IPS-NIHi7 (cell line): ENCODE measurements at regions not wholly inside any gene's neighbourhood (a gene's known extent, or its start where the extent isn't known, plus 50 kb on each side); places are given as distances from the start of the nearest gene placed in this dataset.

Experiments
- DNase-seq: peaks from one replicate; pipeline ENCODE4 v3.0.0; 2012; ENCODE audit warnings: mixed read lengths; ENCODE audit errors: extremely low spot score

DNA sequence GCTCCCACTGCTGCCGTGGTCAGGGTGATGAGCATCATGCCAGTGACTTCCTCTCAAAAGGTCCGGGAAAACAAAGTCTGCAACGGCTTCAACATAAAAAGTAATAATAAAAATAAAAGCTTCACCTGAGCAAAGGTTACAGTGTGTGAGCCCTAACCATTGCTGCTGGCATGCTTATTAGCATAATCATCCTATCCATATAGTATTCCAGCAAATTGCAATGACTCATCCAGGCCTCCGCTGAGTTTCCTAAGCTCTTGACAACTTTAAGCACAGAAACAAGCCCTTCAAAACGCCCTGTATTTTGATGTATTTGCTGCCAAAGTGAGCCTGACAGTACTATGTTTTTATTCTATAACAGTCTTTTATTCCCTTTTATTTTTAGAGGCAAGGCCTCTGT lies 100.5 kb downstream of the AASDH start:
- DNase-seq: no peak

DNA sequence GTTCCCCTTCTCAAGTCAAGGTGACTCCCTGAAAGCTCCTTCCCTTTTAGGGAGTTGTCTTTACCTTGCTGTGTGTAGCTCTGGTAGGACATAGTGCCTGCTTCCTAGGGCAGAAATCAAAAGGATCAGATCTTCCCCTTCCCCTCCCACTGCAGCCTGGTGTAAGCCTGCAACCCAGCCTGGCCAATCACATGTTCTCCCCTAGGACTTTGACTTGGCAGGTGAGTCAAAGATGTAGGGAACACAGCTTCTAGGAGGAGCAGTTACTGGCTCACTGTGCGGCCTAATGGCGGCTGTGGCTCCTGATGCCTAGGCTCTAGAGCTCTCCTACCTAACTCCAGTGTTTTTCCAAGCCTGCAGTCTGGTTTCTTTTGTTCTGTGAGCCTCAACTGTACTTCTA lies 103.9 kb downstream of the AASDH start:
- DNase-seq: no peak

DNA sequence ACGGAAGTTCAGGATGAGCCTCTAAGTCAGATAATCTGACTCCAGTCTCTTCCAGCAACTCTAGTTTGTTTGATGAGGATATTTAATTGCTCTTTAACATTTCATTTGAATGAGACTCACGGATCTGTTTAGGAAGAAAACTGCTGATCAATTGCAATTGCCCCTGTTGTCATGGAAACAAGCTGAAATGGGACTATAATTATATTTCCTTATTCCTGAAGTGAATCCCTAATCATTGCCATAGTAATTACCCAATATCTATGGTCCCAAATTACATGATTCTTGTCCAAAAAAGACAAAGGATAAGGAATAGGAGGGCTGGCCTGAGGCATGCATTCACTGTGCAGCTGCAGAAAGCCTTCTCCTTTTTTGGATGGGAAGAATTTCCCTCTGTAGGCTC lies 105.3 kb downstream of the AASDH start:
- no peak for DNase-seq

- no peak for DNase-seq
Measured at GRCh38 chr4:56276547-56276946, 110.7 kb downstream of the AASDH start.

DNA sequence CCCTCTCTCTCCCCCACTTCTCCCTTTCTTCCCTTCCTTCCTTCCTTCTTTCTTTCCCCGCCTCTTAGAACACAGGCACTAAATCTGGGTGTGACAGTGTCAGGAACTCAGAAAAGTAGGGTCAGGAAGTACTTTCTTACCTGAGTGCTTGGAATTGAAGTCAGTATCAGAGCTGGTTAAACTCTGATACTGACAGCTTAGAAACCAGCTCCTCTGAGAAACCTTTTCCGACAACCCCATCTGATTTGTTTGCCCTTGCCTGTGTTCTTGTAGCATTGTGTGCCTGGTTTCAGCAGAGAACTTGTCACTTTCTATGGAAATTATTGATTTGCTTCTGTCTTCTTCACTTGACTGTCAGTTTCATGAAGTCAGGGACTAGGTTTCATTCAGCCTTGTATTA lies 113.9 kb downstream of the AASDH start:
- no peak for DNase-seq

- no peak for DNase-seq
Measured at GRCh38 chr4:56272927-56273326, 114.4 kb downstream of the AASDH start.

- DNase-seq: no peak
Measured at GRCh38 chr4:56272003-56272402, 115.3 kb downstream of the AASDH start.

DNA sequence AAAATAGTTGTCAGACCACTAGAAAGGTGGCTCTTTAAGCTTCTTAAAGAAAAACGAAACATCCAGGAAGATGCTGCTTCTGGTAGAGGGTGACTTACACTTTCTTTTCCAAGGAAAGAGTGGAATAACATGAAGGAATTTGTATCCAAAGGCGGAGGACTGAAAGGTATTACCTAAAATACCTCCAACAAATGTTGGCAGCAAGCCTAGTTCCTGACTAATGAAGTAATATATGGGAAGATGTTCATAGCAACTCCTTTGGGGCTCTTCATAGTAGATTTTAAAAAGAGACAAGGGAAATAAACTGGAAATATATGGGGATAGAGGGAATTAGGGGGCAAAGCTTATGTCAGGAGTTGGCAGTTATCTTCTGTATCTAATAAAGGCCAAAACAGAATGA lies 116.2 kb downstream of the AASDH start:
- no peak for DNase-seq

DNA sequence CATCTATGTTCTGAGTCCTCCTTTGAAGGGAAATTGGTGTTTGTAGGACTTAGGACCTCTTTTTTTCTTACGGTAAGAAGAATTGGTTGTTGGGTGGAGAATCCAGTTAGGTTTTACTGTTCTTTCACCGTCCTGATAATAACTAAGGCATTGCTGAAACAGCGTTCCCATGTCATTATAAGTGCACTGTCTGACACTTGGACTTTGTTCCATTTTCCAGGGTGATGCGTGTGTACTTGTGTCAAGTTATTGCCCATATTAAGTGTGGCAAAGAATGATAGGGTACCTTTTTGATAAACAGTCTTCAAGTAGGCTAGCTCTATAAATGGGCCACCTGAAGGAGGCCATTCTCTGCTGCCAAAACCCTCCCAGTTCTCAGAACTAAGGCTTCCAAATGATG lies 119.7 kb downstream of the AASDH start:
- no peak for DNase-seq

GRCh38 chr4:56264873-56265272 lies 122.4 kb downstream of the AASDH start:
- no peak for DNase-seq

- no peak for DNase-seq
Measured at GRCh38 chr4:56261027-56261426, 126.3 kb downstream of the AASDH start.

GRCh38 chr4:56260320-56260719 lies 127.0 kb downstream of the AASDH start:
- no peak for DNase-seq

DNA sequence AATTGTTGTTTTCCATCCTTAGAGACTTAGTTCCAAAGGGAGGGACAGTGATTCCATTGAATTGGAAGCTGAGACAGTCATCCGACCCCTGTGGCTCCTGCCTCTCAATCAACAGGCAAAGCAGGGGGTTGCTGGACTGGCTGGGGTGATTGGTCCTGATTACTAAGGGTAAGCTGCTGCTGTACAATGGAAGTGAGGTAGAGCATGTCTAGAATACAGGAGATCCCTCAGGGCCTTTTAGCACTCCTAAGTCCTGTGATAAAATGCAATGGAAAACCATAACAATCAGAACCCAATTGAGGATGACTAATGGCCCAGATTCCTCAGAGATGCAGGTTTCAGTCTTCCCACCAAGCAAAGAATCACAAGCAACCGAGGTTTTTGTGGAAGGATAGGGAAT lies 127.6 kb downstream of the AASDH start:
- DNase-seq: no peak

DNA sequence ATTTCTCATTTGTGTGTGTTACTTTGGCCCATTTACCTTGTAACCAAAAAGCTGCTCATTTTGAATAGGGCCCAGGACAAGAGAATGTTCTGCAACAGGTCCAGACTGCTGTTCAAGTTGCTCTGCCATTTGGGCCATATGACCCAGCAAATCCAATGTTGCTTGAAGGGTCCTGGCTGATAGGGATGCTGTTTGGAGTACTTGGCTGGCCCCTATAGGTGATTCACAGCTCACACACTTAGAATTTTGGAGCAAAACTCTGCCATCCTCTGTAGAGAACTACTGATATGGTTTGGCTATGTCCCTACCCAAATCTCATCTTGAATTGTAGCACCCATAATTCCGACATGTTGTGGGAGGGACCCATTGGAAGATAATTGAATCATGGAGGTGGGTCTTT lies 131.5 kb downstream of the AASDH start:
- no peak for DNase-seq

GRCh38 chr4:56253666-56254305 lies 133.5 kb downstream of the AASDH start:
- DNase-seq: no peak

GRCh38 chr4:56252561-56253152 lies 134.6 kb downstream of the AASDH start:
- no peak for DNase-seq

DNA sequence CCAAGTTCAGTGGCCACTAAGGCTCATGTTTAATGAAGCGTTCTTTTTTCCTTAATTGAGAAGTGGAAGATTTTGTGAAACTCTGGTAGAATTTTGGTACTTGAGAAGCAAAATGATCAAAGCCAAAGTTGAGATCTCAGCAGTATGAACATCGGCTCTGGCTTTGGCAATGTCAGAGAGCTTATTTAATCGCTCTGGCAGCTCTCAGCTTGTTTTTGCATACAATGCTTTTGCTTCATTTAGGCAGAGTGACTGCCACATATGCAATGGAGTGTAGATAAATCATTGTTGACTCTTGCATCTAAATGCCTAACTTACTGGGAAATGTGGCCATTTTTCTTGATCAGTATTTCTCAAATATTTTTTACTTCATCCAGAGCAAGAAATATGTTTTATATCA lies 135.7 kb downstream of the AASDH start:
- DNase-seq: no peak

DNA sequence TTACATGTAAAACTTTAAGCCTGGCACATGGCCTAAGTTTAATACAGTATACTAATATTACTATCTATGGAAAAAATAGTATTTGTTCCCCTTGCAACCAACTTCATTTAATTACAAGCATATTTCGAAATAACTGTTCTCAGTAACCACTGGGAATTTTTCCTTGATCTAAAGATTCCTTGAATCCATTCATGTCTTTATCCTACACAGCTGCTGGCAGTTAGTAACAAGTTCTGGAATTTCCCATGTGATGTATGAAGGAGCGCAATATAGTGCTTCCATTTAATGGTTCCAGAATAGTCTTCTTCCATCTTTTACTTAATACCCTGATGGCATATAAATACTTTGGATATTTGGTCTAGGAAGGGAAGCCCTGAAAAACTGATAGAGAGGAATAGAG lies 136.5 kb downstream of the AASDH start:
- DNase-seq: no peak

DNA sequence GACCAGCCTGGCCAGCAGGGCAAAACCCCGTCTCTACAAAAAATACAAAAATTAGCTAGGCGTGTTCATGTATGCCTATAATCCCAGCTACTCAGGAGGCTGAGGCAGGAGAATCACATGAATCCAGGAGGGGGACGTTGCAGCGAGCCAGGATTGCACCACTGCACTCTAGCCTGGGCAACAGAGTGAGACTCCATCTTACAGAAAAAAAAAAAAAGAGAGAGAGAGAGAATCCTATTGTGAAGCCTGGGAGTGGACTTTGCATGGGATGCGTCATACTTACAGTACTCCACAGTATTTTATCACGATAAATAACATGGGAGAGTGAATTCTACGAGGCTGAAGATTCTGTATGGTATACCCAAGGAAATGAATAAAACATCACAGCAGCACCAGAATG lies 139.6 kb downstream of the AASDH start:
- no peak for DNase-seq

- no peak for DNase-seq
Measured at GRCh38 chr4:56246233-56246610, 141.1 kb downstream of the AASDH start.

DNA sequence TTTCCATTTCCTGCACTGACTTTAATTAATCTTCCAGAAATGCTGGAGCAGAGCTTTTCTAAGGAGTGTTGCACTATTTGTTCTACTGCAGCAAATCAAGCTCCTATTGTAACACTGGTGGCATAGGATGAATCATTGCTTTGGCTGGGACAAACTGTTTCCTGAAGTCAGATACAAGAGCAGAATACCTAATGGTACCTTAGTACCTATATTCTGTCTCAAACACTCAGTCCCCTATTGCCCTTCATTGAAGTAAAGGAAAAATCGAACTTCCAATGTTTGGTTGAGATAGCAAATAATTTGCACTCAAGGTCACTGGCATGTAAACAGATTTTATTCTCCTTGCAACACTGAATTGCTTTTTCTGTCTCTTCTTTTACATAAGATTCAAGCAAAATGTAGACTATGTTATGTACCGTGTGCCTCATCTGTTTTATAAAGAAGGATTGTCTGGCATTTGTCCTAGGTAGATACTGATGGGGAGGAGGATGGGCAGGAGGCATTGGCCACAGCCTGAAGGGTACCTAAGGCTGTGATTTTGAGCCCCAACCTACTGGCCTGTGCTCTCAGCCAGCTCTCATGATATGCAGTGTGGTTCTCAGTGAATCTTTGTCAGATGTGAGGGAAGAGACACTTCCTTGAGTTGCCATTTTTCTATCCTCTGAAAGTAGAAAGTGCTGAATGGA lies 141.6 kb downstream of the AASDH start:
- no peak for DNase-seq

- DNase-seq: no peak
Measured at GRCh38 chr4:56244681-56245080, 142.6 kb downstream of the AASDH start.

GRCh38 chr4:56243107-56243506 lies 144.2 kb downstream of the AASDH start:
- DNase-seq: no peak

GRCh38 chr4:56241500-56241899 lies 145.8 kb downstream of the AASDH start:
- no peak for DNase-seq
